ENCODE measurements at regions not wholly inside any gene's neighbourhood (a gene's known extent, or its start where the extent isn't known, plus 50 kb on each side); places are given as distances from the start of the nearest gene placed in this dataset.

DNA sequence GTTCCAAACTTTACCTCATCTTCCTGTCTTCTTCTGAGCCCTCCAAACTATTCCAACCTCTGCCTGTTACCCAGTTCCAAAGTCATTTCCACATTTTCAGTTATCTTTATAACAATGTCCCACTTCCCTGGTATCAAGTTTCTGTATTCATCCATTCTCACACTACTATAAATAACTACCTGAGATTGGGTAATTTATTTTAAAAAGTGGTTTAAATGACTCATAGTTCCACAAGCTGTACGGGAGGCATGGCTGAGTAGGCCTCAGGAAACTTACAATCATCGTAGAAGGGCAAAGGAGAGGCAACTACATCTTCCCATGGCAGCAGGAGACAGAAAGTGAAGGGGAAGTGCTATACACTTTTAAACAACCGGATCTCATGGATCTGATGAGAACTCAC is 428.5 kb upstream of the RGS18 start:
- no peak for TF ChIP-seq FOXJ3 (CRISPR knock-in tag; IDR thresholded peaks at IDR 0.05; ENCODE audit: borderline replicate concordance)
- no peak for TF ChIP-seq CTCF (IDR thresholded peaks at IDR 0.05)
- no peak for TF ChIP-seq AFF4 (CRISPR knock-in tag; IDR thresholded peaks at IDR 0.05; ENCODE audit: borderline replicate concordance)
- no peak for TF ChIP-seq ATF1 (CRISPR knock-in tag; IDR thresholded peaks at IDR 0.05)
